C4-2B (cell line): ENCODE measurements at regions not wholly inside any gene's neighbourhood (a gene's known extent, or its start where the extent isn't known, plus 50 kb on each side); places are given as distances from the start of the nearest gene placed in this dataset.

Experiments
- ZFX ChIP-seq: fragments of 450-650 bp; IDR thresholded peaks from 2 replicates; pipeline ENCODE4 v1.6.1; 2017
- TF ChIP-seq, protein P1 (sequence below): fragments of 450-650 bp; conservative IDR thresholded peaks from 2 replicates; pipeline ENCODE4 v1.5.1; 2017; ENCODE audit warnings: mild to moderate bottlenecking

DNA sequence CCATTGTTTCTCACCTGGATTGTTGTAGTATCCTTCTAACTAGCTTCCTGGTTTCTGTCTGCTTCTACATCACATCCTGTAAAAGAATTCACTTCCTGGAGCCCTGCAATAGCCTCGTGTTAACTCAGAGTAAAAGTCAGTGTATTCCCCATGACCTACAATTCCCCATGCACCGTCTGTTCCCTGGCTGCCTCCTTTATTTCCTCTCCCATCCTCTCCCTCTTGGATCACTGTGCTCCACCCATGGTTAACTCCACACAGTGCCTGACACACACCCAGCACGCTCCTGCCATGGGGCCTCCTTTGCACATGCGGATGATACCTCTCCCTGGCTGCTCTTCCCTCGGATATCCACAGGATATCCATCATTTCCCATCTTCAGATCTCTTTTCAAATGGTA, 301.4 kb upstream of the IRX3 start:
- TF ChIP-seq, protein P1, sequence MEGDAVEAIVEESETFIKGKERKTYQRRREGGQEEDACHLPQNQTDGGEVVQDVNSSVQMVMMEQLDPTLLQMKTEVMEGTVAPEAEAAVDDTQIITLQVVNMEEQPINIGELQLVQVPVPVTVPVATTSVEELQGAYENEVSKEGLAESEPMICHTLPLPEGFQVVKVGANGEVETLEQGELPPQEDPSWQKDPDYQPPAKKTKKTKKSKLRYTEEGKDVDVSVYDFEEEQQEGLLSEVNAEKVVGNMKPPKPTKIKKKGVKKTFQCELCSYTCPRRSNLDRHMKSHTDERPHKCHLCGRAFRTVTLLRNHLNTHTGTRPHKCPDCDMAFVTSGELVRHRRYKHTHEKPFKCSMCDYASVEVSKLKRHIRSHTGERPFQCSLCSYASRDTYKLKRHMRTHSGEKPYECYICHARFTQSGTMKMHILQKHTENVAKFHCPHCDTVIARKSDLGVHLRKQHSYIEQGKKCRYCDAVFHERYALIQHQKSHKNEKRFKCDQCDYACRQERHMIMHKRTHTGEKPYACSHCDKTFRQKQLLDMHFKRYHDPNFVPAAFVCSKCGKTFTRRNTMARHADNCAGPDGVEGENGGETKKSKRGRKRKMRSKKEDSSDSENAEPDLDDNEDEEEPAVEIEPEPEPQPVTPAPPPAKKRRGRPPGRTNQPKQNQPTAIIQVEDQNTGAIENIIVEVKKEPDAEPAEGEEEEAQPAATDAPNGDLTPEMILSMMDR = no peak
- no peak for TF ChIP-seq ZFX
